ENCODE measurements at regions not wholly inside any gene's neighbourhood (a gene's known extent, or its start where the extent isn't known, plus 50 kb on each side); places are given as distances from the start of the nearest gene placed in this dataset.

DNA sequence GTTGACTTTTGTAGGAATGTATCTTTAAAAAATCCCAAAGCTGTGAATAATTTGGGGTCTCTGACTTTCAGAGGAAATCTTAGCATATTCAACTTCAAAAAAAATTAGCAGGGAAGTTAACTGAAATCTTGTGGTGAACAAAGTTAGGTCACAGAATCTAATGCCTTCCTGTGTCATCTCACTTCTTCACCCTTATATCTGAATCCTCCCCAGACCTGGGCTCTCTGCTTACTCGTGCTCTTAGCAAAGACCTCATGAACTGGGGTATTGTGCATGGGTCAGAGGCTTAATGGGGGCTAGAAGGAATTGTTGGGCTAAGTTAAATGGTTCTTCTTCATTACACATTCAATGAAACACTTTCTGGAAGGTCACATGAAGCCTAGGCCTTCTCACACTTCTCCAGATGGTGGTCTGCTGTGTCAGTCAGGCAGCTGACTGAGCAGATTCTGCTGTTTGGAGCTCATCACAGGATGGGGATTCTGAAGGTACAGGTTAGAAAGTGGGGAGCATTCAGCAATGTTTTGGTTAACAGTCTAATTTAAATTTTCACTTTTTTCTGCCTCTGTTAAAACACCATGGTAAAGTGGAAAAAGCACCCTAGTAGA is 131.3 kb downstream of the SUCLG1 start:
- no peak overlapping the region for H3K4me2 ChIP-seq (ENCODE audit: low read depth, low read length, poor library complexity, severe bottlenecking)

DNA sequence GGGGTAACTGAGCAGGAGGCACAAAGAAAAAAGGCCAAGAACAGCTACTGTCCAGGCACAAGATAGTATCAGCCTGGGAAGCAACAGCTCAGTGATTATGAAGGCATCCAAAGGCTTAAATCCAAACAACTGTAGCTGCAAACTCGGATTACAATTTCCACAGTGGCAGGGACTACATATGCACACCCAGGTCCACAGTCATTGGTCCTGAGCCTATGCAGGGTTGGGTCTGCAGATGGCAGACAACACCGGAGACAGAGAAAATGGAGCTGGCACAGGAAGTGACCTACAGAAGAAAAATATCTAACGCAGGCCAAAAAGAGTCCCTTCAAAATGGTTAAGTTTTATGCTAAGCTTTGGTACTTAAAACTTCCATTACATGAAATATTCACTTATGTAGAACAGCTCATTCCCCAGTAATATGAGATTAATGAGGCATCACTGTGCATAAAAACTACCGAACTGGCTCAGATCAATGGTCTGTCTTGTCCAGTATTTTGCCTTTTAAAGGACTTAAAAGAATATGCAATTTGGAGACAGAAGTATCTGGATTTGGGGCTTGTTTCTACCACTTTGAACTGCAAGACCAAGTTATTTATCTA is 132.1 kb downstream of the SUCLG1 start:
- Histone ChIP-seq H3F3A (ENCODE audit: low read depth) (no peaks in the 10 kb centered on the region), H2AFZ (ENCODE audit: low read length) (no peak overlapping the region), H3K36me3 (ENCODE audit: insufficient read depth, low read length) (no peaks in the 10 kb centered on the region), H3K9me3 (ENCODE audit: insufficient read depth, low read depth, low read length) (no peaks in the 10 kb centered on the region), H4K20me1 (ENCODE audit: insufficient read depth, low read length, poor library complexity, severe bottlenecking) (no peaks in the 10 kb centered on the region), H3K4me1 (ENCODE audit: insufficient read depth, low read length, poor library complexity, severe bottlenecking) (no peaks in the 10 kb centered on the region), H3K4me3 (ENCODE audit: low read length, poor library complexity, severe bottlenecking) (no peak overlapping the region), H3K9ac (ENCODE audit: low read depth, low read length, poor library complexity, severe bottlenecking) (no peak overlapping the region), H3K9me2 (replicated peaks; ENCODE audit: low read depth, low read length) (no peaks in the 10 kb centered on the region), H3K4me2 (ENCODE audit: low read depth, low read length, poor library complexity, severe bottlenecking) (no peak overlapping the region), H3K27me3 (ENCODE audit: insufficient read depth, low read length, poor library complexity, severe bottlenecking) (no peaks in the 10 kb centered on the region), H3K79me2 (ENCODE audit: insufficient read depth, low read length) (no peaks in the 10 kb centered on the region)
- TF ChIP-seq EZH2phosphoT487 (IDR thresholded peaks at IDR 0.05; ENCODE audit: borderline replicate concordance) = no peak
- TF ChIP-seq, protein P1, sequence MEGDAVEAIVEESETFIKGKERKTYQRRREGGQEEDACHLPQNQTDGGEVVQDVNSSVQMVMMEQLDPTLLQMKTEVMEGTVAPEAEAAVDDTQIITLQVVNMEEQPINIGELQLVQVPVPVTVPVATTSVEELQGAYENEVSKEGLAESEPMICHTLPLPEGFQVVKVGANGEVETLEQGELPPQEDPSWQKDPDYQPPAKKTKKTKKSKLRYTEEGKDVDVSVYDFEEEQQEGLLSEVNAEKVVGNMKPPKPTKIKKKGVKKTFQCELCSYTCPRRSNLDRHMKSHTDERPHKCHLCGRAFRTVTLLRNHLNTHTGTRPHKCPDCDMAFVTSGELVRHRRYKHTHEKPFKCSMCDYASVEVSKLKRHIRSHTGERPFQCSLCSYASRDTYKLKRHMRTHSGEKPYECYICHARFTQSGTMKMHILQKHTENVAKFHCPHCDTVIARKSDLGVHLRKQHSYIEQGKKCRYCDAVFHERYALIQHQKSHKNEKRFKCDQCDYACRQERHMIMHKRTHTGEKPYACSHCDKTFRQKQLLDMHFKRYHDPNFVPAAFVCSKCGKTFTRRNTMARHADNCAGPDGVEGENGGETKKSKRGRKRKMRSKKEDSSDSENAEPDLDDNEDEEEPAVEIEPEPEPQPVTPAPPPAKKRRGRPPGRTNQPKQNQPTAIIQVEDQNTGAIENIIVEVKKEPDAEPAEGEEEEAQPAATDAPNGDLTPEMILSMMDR (conservative IDR thresholded peaks at IDR 0.05; ENCODE audit: low read length) = no peak

More for the DNA sequence above, 131.3 kb downstream of the SUCLG1 start:
- Histone ChIP-seq H4K20me1 (ENCODE audit: insufficient read depth, low read length, poor library complexity, severe bottlenecking) (no peaks in the 10 kb centered on the region), H3K36me3 (ENCODE audit: insufficient read depth, low read length) (no peaks in the 10 kb centered on the region), H3K9ac (ENCODE audit: low read depth, low read length, poor library complexity, severe bottlenecking) (no peak overlapping the region), H3K4me3 (ENCODE audit: low read length, poor library complexity, severe bottlenecking) (no peak overlapping the region), H3K9me2 (replicated peaks; ENCODE audit: low read depth, low read length) (no peaks in the 10 kb centered on the region), H3K79me2 (ENCODE audit: insufficient read depth, low read length) (no peaks in the 10 kb centered on the region), H2AFZ (ENCODE audit: low read length) (no peak overlapping the region), H3K27me3 (ENCODE audit: insufficient read depth, low read length, poor library complexity, severe bottlenecking) (no peaks in the 10 kb centered on the region), H3F3A (ENCODE audit: low read depth) (no peaks in the 10 kb centered on the region), H3K9me3 (ENCODE audit: insufficient read depth, low read depth, low read length) (no peaks in the 10 kb centered on the region), H3K4me1 (ENCODE audit: insufficient read depth, low read length, poor library complexity, severe bottlenecking) (no peaks in the 10 kb centered on the region)
- TF ChIP-seq, protein P1 (conservative IDR thresholded peaks at IDR 0.05; ENCODE audit: low read length) = no peak

DNA sequence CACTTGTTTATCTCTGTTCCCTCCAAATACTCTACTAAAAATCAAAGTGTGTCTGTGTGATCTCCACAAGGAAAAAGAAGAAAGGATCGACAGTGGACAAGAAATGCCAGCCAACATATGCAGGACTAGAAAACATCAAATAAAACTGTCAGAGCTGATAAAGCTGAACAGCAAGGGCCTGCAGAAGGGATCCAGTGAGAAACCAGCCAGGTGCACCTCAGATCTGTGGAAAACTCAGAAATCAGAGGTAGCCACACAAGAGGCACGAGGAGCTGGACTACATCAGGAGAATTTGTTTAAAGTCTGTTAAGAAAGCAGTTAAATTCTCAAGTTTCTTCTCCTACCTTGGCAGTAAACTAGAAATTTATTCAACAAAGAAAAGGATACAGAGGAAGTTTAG is 135.2 kb downstream of the SUCLG1 start:
- no peak overlapping the region for H3K4me3 ChIP-seq (ENCODE audit: low read length, poor library complexity, severe bottlenecking)
- no peaks in the 10 kb centered on the region for H3F3A ChIP-seq (ENCODE audit: low read depth)
- no peak overlapping the region for H3K9ac ChIP-seq (ENCODE audit: low read depth, low read length, poor library complexity, severe bottlenecking)
- no peaks in the 10 kb centered on the region for H3K79me2 ChIP-seq (ENCODE audit: insufficient read depth, low read length)
- no peaks in the 10 kb centered on the region for H3K4me1 ChIP-seq (ENCODE audit: insufficient read depth, low read length, poor library complexity, severe bottlenecking)
- no peaks in the 10 kb centered on the region for H3K9me2 ChIP-seq (replicated peaks; ENCODE audit: low read depth, low read length)
- no peaks in the 10 kb centered on the region for H3K9me3 ChIP-seq (ENCODE audit: insufficient read depth, low read depth, low read length)
- no peaks in the 10 kb centered on the region for H3K36me3 ChIP-seq (ENCODE audit: insufficient read depth, low read length)
- no peaks in the 10 kb centered on the region for H3K27me3 ChIP-seq (ENCODE audit: insufficient read depth, low read length, poor library complexity, severe bottlenecking)
- no peak overlapping the region for H2AFZ ChIP-seq (ENCODE audit: low read length)
- no peaks in the 10 kb centered on the region for H4K20me1 ChIP-seq (ENCODE audit: insufficient read depth, low read length, poor library complexity, severe bottlenecking)
- H3K4me2 ChIP-seq (ENCODE audit: low read depth, low read length, poor library complexity, severe bottlenecking) = no peak overlapping the region
- TF ChIP-seq, protein P1 (conservative IDR thresholded peaks at IDR 0.05; ENCODE audit: low read length) = no peak
- TF ChIP-seq EZH2phosphoT487 (IDR thresholded peaks at IDR 0.05; ENCODE audit: borderline replicate concordance) = no peak

Data from Loucy (cell line).